IMR-90 (cell line): ENCODE measurements at regions not wholly inside any gene's neighbourhood (a gene's known extent, or its start where the extent isn't known, plus 50 kb on each side); places are given as distances from the start of the nearest gene placed in this dataset.

ENCODE experiments used
- CHD1 ChIP-seq: IDR thresholded peaks from 2 replicates; pipeline ENCODE4 v1.6.1; 2012; ENCODE audit warnings: low read depth, low read length, improper control_type of control experiment
- FOS ChIP-seq: fragments of 150-350 bp; IDR thresholded peaks from 2 replicates; pipeline ENCODE4 v1.6.1; 2016; ENCODE audit warnings: low read depth, low read length
- MAFK ChIP-seq: IDR thresholded peaks from 2 replicates; pipeline ENCODE4 v1.6.1; 2012; ENCODE audit warnings: low read depth, low read length, improper control_type of control experiment
- MXI1 ChIP-seq: IDR thresholded peaks from 2 replicates; pipeline ENCODE4 v1.6.1; 2012; ENCODE audit warnings: low read depth, mild to moderate bottlenecking, low read length, moderate library complexity, borderline replicate concordance
- NFE2L2 ChIP-seq: fragments of 150-350 bp; IDR thresholded peaks from 2 replicates; pipeline ENCODE4 v1.6.1; 2016; ENCODE audit warnings: low read depth, mild to moderate bottlenecking, low read length
- POLR2A ChIP-seq: IDR thresholded peaks from 2 replicates; pipeline ENCODE4 v1.6.1; 2012; ENCODE audit warnings: mild to moderate bottlenecking, low read depth, low read length
- RCOR1 ChIP-seq: IDR thresholded peaks from 2 replicates; pipeline ENCODE4 v1.6.1; 2012; ENCODE audit warnings: mild to moderate bottlenecking, low read length, improper control_type of control experiment; ENCODE audit not compliant: insufficient replicate concordance
- SMC3 ChIP-seq: fragments of 150-350 bp; IDR thresholded peaks from 2 replicates; pipeline ENCODE4 v1.6.1; 2016; ENCODE audit warnings: low read depth, mild to moderate bottlenecking, antibody characterized with exemption, low read length, moderate library complexity
- TF ChIP-seq, protein P1 (sequence below): conservative IDR thresholded peaks from 2 replicates; pipeline ENCODE4 v1.5.1; 2012; ENCODE audit warnings: mild to moderate bottlenecking, low read depth, low read length, improper control_type of control experiment

DNA sequence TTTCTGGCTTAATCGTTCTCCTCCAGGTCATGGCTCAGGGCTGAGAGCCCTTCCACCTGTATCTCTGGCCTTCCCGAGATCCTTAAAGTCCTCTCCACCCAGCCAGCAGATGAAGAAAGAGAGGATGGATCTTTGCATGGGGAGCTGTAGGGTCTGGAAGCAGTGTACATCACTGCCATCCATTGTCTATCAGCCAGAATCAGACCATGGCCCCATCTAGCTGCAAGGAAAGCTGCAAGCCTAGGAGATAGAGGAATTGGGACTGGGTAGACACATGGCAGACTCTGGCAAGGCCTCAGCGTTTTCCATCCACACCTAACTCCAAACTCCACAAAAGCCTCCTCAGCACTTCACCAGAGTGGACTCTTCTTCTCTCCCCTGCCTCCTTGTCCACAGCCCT lies 113.8 kb upstream of the MAFB start:
- TF ChIP-seq, protein P1, sequence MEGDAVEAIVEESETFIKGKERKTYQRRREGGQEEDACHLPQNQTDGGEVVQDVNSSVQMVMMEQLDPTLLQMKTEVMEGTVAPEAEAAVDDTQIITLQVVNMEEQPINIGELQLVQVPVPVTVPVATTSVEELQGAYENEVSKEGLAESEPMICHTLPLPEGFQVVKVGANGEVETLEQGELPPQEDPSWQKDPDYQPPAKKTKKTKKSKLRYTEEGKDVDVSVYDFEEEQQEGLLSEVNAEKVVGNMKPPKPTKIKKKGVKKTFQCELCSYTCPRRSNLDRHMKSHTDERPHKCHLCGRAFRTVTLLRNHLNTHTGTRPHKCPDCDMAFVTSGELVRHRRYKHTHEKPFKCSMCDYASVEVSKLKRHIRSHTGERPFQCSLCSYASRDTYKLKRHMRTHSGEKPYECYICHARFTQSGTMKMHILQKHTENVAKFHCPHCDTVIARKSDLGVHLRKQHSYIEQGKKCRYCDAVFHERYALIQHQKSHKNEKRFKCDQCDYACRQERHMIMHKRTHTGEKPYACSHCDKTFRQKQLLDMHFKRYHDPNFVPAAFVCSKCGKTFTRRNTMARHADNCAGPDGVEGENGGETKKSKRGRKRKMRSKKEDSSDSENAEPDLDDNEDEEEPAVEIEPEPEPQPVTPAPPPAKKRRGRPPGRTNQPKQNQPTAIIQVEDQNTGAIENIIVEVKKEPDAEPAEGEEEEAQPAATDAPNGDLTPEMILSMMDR: no peak
- TF ChIP-seq SMC3 (no peak), RCOR1 (no peak), MAFK (no peak), POLR2A (no peak), CHD1 (no peak), NFE2L2 (no peak), MXI1 (no peak), FOS (no peak)
